NCI-H82 treated with DMSO at 0.1 percent for 48 hours (cell line): ENCODE measurements at regions not wholly inside any gene's neighbourhood (a gene's known extent, or its start where the extent isn't known, plus 50 kb on each side); places are given as distances from the start of the nearest gene placed in this dataset.

Experiments used
- DNase-seq: peaks from one replicate; lab custom pipeline; 2025; ENCODE audit not compliant: unreplicated experiment; lab: John Stamatoyannopoulos, UW

DNA sequence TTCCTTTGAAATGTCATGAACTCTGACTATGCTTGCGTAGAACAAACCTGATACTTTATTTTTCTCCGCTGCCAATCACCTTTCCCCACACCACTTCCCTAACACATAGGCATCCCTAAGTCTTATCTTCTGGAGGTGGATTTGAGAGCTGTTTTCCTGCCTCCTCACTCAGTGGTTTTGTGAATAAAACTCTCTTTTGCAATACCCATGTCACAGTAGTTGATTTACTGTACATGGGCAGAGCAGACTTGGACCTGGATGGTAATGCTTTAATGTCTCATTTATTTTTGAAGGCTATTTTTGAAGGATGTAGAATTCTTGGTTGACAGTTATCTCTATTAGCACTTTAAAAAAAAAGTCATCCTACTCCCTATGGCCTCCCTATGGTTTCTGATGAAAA, 881.8 kb downstream of the SLITRK5 start:
- DNase-seq = no peak

DNA sequence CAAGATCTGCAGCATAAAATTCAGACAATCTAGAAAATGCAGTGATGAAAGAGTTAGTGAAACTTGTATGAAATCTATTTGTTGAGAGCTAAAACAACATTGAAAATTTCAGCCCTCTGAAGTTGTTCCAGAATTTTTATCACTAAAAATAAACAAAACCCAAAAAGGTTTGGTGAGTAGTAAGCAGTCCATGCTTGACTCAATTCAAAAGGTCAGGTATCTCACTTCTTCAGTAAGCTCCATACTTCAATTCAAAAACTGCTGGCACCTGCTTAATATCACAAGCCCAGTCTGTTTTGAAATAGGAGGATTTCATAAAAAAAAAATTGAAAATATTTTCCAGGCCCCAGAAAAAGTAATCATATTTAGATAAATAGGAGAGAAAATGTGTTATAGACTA, 894.4 kb downstream of the SLITRK5 start:
- DNase-seq = no peak

- DNase-seq = no peak
These were observed 914.7 kb downstream of the SLITRK5 start for GRCh38 chr13:88585861-88586260.

GRCh38 chr13:88586263-88586662, 915.1 kb downstream of the SLITRK5 start:
- DNase-seq = no peak

DNA sequence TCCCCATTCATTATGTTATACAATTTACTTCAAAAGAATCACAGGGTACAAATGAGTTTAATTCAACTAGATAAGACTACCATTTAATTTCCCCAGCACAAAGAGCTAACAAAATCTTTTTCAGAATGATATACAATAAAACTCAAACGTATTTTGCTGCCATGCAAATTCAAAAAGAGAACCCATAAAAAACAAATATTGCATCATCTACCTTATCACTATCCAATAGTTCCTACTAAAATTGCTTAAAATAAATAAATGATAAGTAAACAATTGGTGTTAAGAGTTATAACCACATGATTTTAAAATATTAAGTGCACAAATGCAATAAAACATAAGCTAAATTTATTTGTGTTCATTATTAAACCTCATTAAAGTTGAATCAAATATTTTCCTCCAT, 919.4 kb downstream of the SLITRK5 start:
- DNase-seq = no peak

DNA sequence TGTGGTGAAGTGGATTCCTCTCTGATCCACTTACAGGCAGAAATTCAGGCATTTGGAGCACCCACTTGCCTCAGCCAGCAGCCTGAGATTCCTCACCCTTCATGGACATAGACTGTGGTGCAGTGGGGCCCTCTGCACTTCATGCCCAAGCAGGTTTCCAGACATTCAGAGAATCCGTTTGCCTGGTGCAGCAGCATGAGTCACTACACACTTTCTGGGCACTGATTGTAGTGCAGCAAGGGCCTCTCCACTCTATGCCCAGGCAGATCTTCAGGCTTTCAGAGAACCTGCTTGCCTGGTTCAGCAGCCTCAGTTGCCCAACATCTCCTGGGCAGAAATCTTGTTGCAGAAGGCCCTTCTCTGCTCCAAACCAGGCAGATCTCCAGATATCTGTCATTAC, 920.9 kb downstream of the SLITRK5 start:
- DNase-seq = no peak

GRCh38 chr13:88601949-88602348, 930.8 kb downstream of the SLITRK5 start:
- DNase-seq = no peak

DNA sequence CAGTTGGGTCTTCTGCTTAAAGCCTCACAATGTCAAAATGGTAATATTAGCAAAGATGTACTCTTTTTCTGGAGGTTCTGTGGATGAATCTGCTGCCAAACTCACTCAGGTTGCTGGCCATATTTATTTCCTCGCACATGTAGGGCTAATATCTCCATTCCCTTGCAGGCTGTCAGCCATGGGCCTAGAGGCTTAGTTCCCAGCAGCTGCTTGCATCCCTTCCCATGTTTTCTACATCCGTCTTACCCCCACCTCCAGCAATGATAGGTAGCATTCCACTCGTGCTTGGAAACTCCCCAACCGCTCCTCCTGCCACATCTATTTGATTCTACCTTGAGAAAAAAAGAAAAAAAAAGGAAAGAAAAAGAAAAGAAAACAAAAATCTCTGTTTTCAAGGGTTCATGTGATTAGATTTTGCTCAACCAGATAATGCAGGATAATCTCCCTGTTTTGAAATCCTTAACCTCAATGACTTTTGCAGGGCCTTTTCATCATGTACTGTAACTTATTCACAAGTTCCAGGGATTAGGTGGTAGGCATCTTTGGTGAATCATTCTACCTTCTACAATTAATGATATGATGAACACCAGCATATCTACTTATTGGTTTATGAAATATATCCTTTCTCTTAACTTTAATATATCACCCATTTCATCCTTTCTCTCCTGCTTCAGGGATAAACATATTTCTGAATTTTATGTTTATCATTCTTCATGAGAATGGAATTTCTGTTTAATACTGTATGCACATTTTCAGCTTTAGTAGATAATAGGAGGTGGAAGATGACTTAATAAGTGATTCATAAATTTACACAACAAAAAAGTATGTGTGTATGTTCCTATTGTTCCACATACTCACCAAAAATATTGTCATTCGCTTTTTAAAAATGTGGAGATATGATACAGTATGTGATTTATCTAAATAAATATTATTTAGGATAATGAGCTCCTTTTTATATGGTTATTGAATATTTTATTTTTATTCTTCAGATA, 931.9 kb downstream of the SLITRK5 start:
- peak; percentile 39 for DNase-seq

GRCh38 chr13:88617176-88617575, 946.0 kb downstream of the SLITRK5 start:
- DNase-seq = no peak

- no peak for DNase-seq
These were observed 951.3 kb downstream of the SLITRK5 start for GRCh38 chr13:88622362-88622973.

- DNase-seq = no peak
These were observed 952.0 kb downstream of the SLITRK5 start for GRCh38 chr13:88623150-88623549.

- no peak for DNase-seq
These were observed 955.9 kb downstream of the SLITRK5 start for GRCh38 chr13:88627071-88627470.

DNA sequence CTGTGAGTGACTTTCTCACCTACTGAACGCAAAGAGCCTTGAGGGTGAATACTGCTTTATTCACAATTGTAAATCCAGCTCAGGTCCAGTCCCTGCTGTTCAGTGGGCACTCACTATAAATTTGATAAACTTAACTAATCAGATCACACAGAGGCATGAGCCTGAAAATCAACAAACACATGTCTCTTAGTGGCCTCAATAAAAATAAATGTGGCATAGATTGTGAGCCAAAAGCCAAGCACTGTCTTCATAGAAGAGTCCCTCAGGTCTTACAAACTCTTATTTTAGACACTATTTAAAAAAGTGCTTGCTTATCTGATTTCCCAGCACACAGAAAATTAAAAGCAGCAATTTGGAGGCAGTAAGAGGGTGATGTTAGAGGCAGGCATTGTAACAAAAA, 957.7 kb downstream of the SLITRK5 start:
- DNase-seq = no peak

- no peak for DNase-seq
These were observed 966.8 kb downstream of the SLITRK5 start for GRCh38 chr13:88637935-88638334.

DNA sequence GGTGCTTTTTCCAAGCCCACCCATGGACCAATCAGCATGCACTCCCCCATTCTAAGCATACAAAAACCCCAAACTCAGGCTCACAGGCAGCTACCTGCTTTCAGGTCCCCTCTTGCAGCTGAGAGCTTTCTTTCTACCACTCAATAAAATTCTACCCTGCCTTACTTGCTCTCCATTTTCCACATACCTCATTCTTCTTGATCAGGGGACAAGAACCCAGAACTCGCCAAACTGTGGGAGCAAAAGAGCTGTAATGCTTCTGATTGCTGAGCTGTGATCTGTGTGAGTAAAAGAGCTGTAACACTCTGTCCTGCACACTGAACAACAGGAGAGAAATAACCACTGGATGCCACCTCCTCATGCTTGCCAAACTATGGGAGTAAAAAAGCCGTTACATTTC, 972.1 kb downstream of the SLITRK5 start:
- no peak for DNase-seq

DNA sequence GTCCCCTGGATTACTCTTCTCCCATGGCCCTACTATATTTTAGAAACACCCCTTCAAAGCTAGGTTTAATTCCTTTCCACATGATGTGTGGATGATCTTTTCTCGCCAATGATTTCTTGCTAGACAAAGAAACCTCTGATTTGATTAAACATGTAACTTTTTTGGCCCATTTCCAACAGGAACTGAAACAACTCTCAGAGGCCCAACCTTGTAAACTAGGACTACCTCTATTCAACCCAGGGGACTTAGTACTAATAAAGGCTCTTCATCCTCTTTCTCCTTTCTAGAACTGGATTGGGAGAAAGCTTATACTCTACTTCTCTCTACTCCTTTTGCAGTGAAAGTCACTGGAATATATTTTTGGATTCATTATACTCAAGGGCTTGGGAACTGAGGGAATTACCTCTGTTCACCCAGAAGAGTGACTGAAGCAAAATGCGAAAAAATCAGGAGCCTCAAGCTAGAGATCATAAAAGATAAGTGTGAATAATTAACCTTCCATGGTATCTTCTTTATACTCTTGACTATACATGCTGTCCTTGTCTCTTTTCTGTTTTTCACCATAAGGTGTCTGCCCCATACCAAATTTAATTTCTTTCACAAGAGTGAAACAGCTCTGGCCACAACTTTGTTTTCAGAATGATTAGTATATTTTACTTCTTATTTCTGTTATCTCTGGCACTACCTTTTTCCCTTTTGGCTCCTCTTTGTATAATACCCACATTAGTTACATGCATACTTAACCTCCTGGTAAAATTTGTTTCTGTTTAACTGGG, 977.6 kb downstream of the SLITRK5 start:
- no peak for DNase-seq

DNA sequence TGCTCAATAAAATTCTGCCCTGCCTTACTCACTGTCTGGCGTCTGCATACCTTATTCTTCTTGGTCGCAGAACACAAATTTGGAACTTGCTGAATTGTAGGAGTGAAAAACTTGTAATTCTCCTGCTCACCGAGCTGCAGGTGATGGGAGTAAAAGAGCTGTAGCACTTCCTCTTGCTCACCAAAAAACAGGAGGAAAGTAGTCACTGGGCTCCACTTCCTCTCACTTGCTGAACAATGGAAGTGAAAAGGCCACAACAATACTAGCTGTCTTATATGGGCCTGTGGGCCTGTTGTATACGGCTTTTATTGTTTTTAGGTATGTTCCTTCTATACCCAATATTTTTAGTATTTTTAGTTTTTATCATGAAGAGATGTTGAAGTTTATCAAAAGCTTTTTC, 978.7 kb downstream of the SLITRK5 start:
- DNase-seq = no peak

DNA sequence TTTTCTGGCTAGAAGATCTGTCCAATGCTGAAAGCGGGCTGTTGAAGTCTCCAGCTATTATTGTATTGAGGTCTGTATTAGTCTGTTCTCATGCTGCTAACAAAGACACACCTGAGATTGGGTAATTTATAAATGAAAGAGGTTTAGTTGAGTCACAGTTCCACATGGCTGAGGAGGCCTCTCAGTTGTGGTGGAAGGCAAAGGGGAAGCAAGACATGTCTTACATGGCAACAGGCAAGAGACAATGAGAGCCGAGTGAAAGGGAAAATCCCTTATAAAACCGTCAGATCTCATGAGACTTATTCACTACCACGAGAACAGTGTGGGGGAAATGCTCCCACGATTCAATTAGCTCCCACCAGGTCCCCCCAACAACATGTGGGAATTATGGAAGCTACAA, 980.4 kb downstream of the SLITRK5 start:
- DNase-seq = no peak

DNA sequence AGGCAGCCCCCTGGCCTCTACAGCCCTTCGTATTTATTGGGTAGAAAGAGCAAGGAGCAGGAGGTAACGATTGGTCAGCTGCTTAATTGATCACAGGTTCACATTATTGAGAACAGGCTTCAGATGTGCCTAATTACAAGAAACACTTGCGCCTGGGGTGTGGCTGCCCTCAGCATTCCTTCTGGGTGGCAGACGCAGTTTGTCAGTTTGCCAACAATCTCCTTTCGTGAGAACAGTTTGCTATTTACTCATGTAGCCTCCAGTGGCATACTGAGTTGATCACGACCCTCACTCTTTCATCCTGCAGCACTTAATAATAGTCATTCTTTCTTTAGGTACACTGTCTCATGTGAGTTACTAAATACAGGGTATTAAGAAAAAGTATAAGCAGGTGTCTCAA, 985.6 kb downstream of the SLITRK5 start:
- DNase-seq = no peak

- DNase-seq = no peak
These were observed 999.3 kb downstream of the SLITRK5 start for GRCh38 chr13:88670509-88670908.

GRCh38 chr13:88674841-88675240, 1003.7 kb downstream of the SLITRK5 start:
- DNase-seq = no peak
